ENCODE measurements at regions not wholly inside any gene's neighbourhood (a gene's known extent, or its start where the extent isn't known, plus 50 kb on each side); places are given as distances from the start of the nearest gene placed in this dataset.

- TF ChIP-seq CEBPB (IDR thresholded peaks at IDR 0.05) (no peak), TEAD4 (IDR thresholded peaks at IDR 0.05) (peak; percentile 22; the same call in 1 of the 2 replicates), RAD21 (IDR thresholded peaks at IDR 0.05; ENCODE audit: low read depth) (no peak), FOXM1 (IDR thresholded peaks at IDR 0.05; ENCODE audit: borderline replicate concordance, low read depth) (no peak)
Measured at GRCh38 chr2:84288293-84288692, 170.8 kb downstream of the SUCLG1 start.

GRCh38 chr2:84286878-84287277 lies 172.2 kb downstream of the SUCLG1 start:
- TF ChIP-seq REST (IDR thresholded peaks at IDR 0.05; ENCODE audit: low read depth) = no peak
- no peak for TF ChIP-seq RAD21 (IDR thresholded peaks at IDR 0.05; ENCODE audit: low read depth)
- no peak for TF ChIP-seq EGR1 (IDR thresholded peaks at IDR 0.05)
- TF ChIP-seq CEBPB (IDR thresholded peaks at IDR 0.05) = no peak
- TF ChIP-seq ZBTB7A (IDR thresholded peaks at IDR 0.05; ENCODE audit: low read depth) = no peak
- no peak for TF ChIP-seq FOXM1 (IDR thresholded peaks at IDR 0.05; ENCODE audit: borderline replicate concordance, low read depth)
- no peak for TF ChIP-seq MAX (IDR thresholded peaks at IDR 0.05)
- no peak for TF ChIP-seq USF1 (IDR thresholded peaks at IDR 0.05)
- TF ChIP-seq NFIC (IDR thresholded peaks at IDR 0.05) = no peak
- no peak for TF ChIP-seq CREB1 (IDR thresholded peaks at IDR 0.05; ENCODE audit: low read depth)
- TF ChIP-seq TAF1 (IDR thresholded peaks at IDR 0.05; ENCODE audit: low read depth) = no peak
- no peak for TF ChIP-seq YY1 (IDR thresholded peaks at IDR 0.05; ENCODE audit: low read depth)
- no peak for TF ChIP-seq TCF12 (IDR thresholded peaks at IDR 0.05; ENCODE audit: low read depth)
- TF ChIP-seq TEAD4 (IDR thresholded peaks at IDR 0.05) = no peak
- no peak for TF ChIP-seq EP300 (IDR thresholded peaks at IDR 0.05; ENCODE audit: borderline replicate concordance)

GRCh38 chr2:84285056-84285747 lies 173.9 kb downstream of the SUCLG1 start:
- TF ChIP-seq TCF12 (IDR thresholded peaks at IDR 0.05; ENCODE audit: low read depth) (no peak), CREB1 (IDR thresholded peaks at IDR 0.05; ENCODE audit: low read depth) (no peak), CEBPB (IDR thresholded peaks at IDR 0.05) (no peak), TAF1 (IDR thresholded peaks at IDR 0.05; ENCODE audit: low read depth) (no peak), REST (IDR thresholded peaks at IDR 0.05; ENCODE audit: low read depth) (no peak), TEAD4 (IDR thresholded peaks at IDR 0.05) (no peak), RAD21 (IDR thresholded peaks at IDR 0.05; ENCODE audit: low read depth) (no peak), NFIC (IDR thresholded peaks at IDR 0.05) (no peak), EP300 (IDR thresholded peaks at IDR 0.05; ENCODE audit: borderline replicate concordance) (no peak), ZBTB7A (IDR thresholded peaks at IDR 0.05; ENCODE audit: low read depth) (no peak)

- TF ChIP-seq REST (IDR thresholded peaks at IDR 0.05; ENCODE audit: low read depth) = no peak
- TF ChIP-seq TAF1 (IDR thresholded peaks at IDR 0.05; ENCODE audit: low read depth) = no peak
- TF ChIP-seq TCF12 (IDR thresholded peaks at IDR 0.05; ENCODE audit: low read depth) = no peak
- no peak for TF ChIP-seq TEAD4 (IDR thresholded peaks at IDR 0.05)
- no peak for TF ChIP-seq RAD21 (IDR thresholded peaks at IDR 0.05; ENCODE audit: low read depth)
- TF ChIP-seq EP300 (IDR thresholded peaks at IDR 0.05; ENCODE audit: borderline replicate concordance) = no peak
- TF ChIP-seq MAX (IDR thresholded peaks at IDR 0.05) = no peak
- TF ChIP-seq EGR1 (IDR thresholded peaks at IDR 0.05) = no peak
- no peak for TF ChIP-seq YY1 (IDR thresholded peaks at IDR 0.05; ENCODE audit: low read depth)
- TF ChIP-seq CREB1 (IDR thresholded peaks at IDR 0.05; ENCODE audit: low read depth) = no peak
- TF ChIP-seq CEBPB (IDR thresholded peaks at IDR 0.05) = no peak
- no peak for TF ChIP-seq ZBTB7A (IDR thresholded peaks at IDR 0.05; ENCODE audit: low read depth)
Measured at GRCh38 chr2:84283506-84283905, 175.6 kb downstream of the SUCLG1 start.

GRCh38 chr2:84281510-84281909 lies 177.6 kb downstream of the SUCLG1 start:
- TF ChIP-seq ZBTB7A (IDR thresholded peaks at IDR 0.05; ENCODE audit: low read depth) (no peak), NFIC (IDR thresholded peaks at IDR 0.05) (no peak)
